Endothelial cell of umbilical vein (primary cell): ENCODE measurements at regions not wholly inside any gene's neighbourhood (a gene's known extent, or its start where the extent isn't known, plus 50 kb on each side); places are given as distances from the start of the nearest gene placed in this dataset.

ENCODE experiments used
- BruUV-seq: library from RNA; stranded (reverse); fragments of 400-500 nt; replicated peaks from 2 replicates; lab custom pipeline; 2021; lab: Mats Ljungman, UMichigan
- CTCF ChIA-PET: fragments of 300-600, 350-600 bp; sonication (Branson Sonifier 250); formaldehyde crosslinking; loops from one replicate; lab custom pipeline; 2021; ENCODE audit warnings: antibody characterized with exemption, inconsistent platforms; lab: Charles Lee
- POLR2A ChIA-PET: fragments of 300-600, 350-600 bp; sonication (Branson Sonifier 250); formaldehyde crosslinking; loops from one replicate; lab custom pipeline; 2021; ENCODE audit warnings: antibody characterized with exemption, inconsistent platforms; lab: Charles Lee
- DNase-seq: peaks from one replicate; pipeline ENCODE4 v3.0.0-alpha.2; 2011; ENCODE audit warnings: low read depth, low spot score
- FAIRE-seq: peaks from 2 replicates; lab custom pipeline; 2011; peaks lifted over from hg19 to GRCh38; lab: Jason Lieb, UNC
- H2AFZ ChIP-seq: 2 replicates; pipeline ENCODE4 v1.6.0; 2012; ENCODE audit warnings: low read depth, low read length, control low read depth, inconsistent platforms
- H3K27ac ChIP-seq: 2 replicates; pipeline ENCODE4 v1.5.1; 2011; ENCODE audit warnings: low read depth, mild to moderate bottlenecking, control low read depth, low read length, moderate library complexity; ENCODE audit not compliant: insufficient read depth
- H3K27me3 ChIP-seq, 2 experiments: 2 replicates each; pipeline versions ENCODE4 v1.6.0 to v1.6.1; 2011; ENCODE audit warnings: low read length in 2 of 2, mixed read lengths in 1 of 2; ENCODE audit not compliant: control insufficient read depth in 2 of 2, insufficient read depth in 2 of 2
- H3K36me3 ChIP-seq, 2 experiments: 2 replicates in 1 of 2; 3 replicates in 1 of 2; pipeline ENCODE4 v1.5.1; 2011; ENCODE audit warnings: low read length in 2 of 2, mild to moderate bottlenecking in 1 of 2, moderate library complexity in 1 of 2; ENCODE audit not compliant: control insufficient read depth in 2 of 2, insufficient read depth in 2 of 2; ENCODE audit errors: extremely low read depth in 1 of 2
- H3K4me1 ChIP-seq: 3 replicates; pipeline ENCODE4 v1.5.1; 2011; ENCODE audit warnings: mild to moderate bottlenecking, low read length; ENCODE audit not compliant: control insufficient read depth, insufficient read depth; ENCODE audit errors: extremely low read depth
- H3K4me2 ChIP-seq: 2 replicates; pipeline ENCODE4 v1.6.1; 2011; ENCODE audit warnings: low read length, control low read depth, mixed read lengths; ENCODE audit not compliant: insufficient read depth
- H3K4me3 ChIP-seq, 3 experiments: fragments of 200-600 bp in 1 of 3; sonication (generic), shearing (Covaris generic) in 1 of 3; replicated peaks in 1 of 3; 2 replicates each; pipeline ENCODE4 v1.5.1; 2011 to 2016; ENCODE audit warnings: control low read depth in 3 of 3, low read length in 3 of 3, mild to moderate bottlenecking in 2 of 3, inconsistent platforms in 1 of 3, low read depth in 1 of 3, moderate library complexity in 1 of 3; ENCODE audit not compliant: insufficient read depth in 1 of 3
- H3K79me2 ChIP-seq: 2 replicates; pipeline ENCODE4 v1.6.0; 2012; ENCODE audit warnings: low read length, inconsistent platforms; ENCODE audit not compliant: control insufficient read depth, insufficient read depth
- H3K9ac ChIP-seq: replicated peaks from 2 replicates; pipeline ENCODE3; 2011; ENCODE audit warnings: low read length, control low read depth; ENCODE audit not compliant: insufficient read depth; ENCODE audit errors: extremely low read depth
- H3K9me1 ChIP-seq: replicated peaks from 3 replicates; pipeline ENCODE4 v1.6.0; 2011; ENCODE audit warnings: mild to moderate bottlenecking, low read length; ENCODE audit not compliant: control insufficient read depth, insufficient read depth; ENCODE audit errors: extremely low read depth
- H3K9me3 ChIP-seq: replicated peaks from 2 replicates; pipeline ENCODE4 v1.5.1; 2012; ENCODE audit warnings: low read length, inconsistent platforms; ENCODE audit not compliant: control insufficient read depth, insufficient read depth
- H4K20me1 ChIP-seq: replicated peaks from 2 replicates; pipeline ENCODE3; 2011; ENCODE audit warnings: mild to moderate bottlenecking, low read length; ENCODE audit not compliant: control insufficient read depth, insufficient read depth; ENCODE audit errors: extremely low read depth
- EZH2 ChIP-seq: IDR thresholded peaks from 2 replicates; pipeline ENCODE4 v1.6.1; 2012; ENCODE audit warnings: borderline replicate concordance, low read depth, mild to moderate bottlenecking, moderate library complexity, low read length, inconsistent platforms; ENCODE audit not compliant: severe bottlenecking
- FOS ChIP-seq: IDR thresholded peaks from 2 replicates; pipeline ENCODE4 v1.6.1; 2011; ENCODE audit warnings: mild to moderate bottlenecking, low read length, moderate library complexity, borderline replicate concordance; ENCODE audit not compliant: insufficient read depth
- GATA2 ChIP-seq: IDR thresholded peaks from 2 replicates; pipeline ENCODE4 v1.7.0; 2011; ENCODE audit warnings: low read depth, mild to moderate bottlenecking, moderate library complexity, mixed read lengths, low read length; ENCODE audit not compliant: insufficient read length, insufficient read depth
- JUN ChIP-seq: IDR thresholded peaks from 2 replicates; pipeline ENCODE4 v1.6.1; 2011; ENCODE audit warnings: borderline replicate concordance, low read depth; ENCODE audit not compliant: insufficient read length, insufficient read depth
- MYC ChIP-seq: IDR thresholded peaks from one replicate; pipeline ENCODE4 v1.6.1; 2011; ENCODE audit warnings: mild to moderate bottlenecking, low read depth, low read length
- POLR2A ChIP-seq: IDR thresholded peaks from 2 replicates; pipeline ENCODE4 v1.6.1; 2012; ENCODE audit warnings: low read depth, mild to moderate bottlenecking, control low read depth, low read length
- POLR2AphosphoS5 ChIP-seq: IDR thresholded peaks from 2 replicates; pipeline ENCODE4 v1.6.1; 2012; ENCODE audit warnings: low read depth, mild to moderate bottlenecking, control low read depth, low read length, moderate library complexity; ENCODE audit not compliant: insufficient read depth
- dilution Hi-C: fragments of 300-500 bp; cut with MboI; formaldehyde crosslinking; loops from one replicate; pipeline ENCODE4 v1.15.0; 2019; ENCODE audit warnings: low sequenced_read_pairs; ENCODE audit not compliant: extremely low pct_ligation_motif_present
- intact Hi-C: fragments of 100-400 bp; cut with micrococcal nuclease; formaldehyde crosslinking; loops from one replicate; pipeline ENCODE4 v1.10.0; 2022
- TF ChIP-seq, protein P1 (sequence below): IDR thresholded peaks from 2 replicates; pipeline ENCODE4 v1.6.1; 2011; ENCODE audit not compliant: insufficient read depth, insufficient read length
- TF ChIP-seq, protein P2 (sequence below), 2 donors: IDR thresholded peaks; 1 replicate in 1 of 2; 2 replicates in 1 of 2; pipeline ENCODE4 v1.5.1; 2011; ENCODE audit warnings: low read length in 2 of 2, mild to moderate bottlenecking in 2 of 2, moderate library complexity in 2 of 2, control low read depth in 1 of 2, inconsistent platforms in 1 of 2, low read depth in 1 of 2; ENCODE audit not compliant: insufficient read depth in 1 of 2; ENCODE audit errors: extremely low read depth in 1 of 2

GRCh38 chr12:92439420-92439805, 263.4 kb upstream of the PLEKHG7 start:
- no peaks in the 10 kb centered on the region for H3K9me3 ChIP-seq
- FAIRE-seq (no peak), DNase-seq (no peak)
- H3K27me3 ChIP-seq = no peaks in the 10 kb centered on the region
- no peak overlapping the region for H3K4me2 ChIP-seq
- intact Hi-C loops (no loop called here), dilution Hi-C loops (no loop called here)
- no peak overlapping the region for H3K9ac ChIP-seq
- no peak for TF ChIP-seq MYC
- no peak for TF ChIP-seq EZH2
- TF ChIP-seq GATA2 = no peak
- no peak overlapping the region for H2AFZ ChIP-seq
- no TSS peak for BruUV-seq
- H3K4me1 ChIP-seq = no peaks in the 10 kb centered on the region
- CTCF ChIA-PET = no interaction called here
- H3K9me1 ChIP-seq = no peaks in the 10 kb centered on the region
- no peak overlapping the region for H3K27ac ChIP-seq
- H3K36me3 ChIP-seq = no peaks in the 10 kb centered on the region
- POLR2A ChIA-PET = no interaction called here
- H3K79me2 ChIP-seq = no peaks in the 10 kb centered on the region
- no peak overlapping the region for H3K4me3 ChIP-seq
- no peaks in the 10 kb centered on the region for H4K20me1 ChIP-seq

- Histone ChIP-seq H3K9me1 (no peaks in the 10 kb centered on the region), H3K9ac (no peak overlapping the region), H3K4me2 (no peak overlapping the region), H4K20me1 (no peaks in the 10 kb centered on the region), H3K27me3 (no peaks in the 10 kb centered on the region), H3K36me3 (no peaks in the 10 kb centered on the region), H2AFZ (no peak overlapping the region), H3K4me3 (no peak overlapping the region), H3K27ac (no peak overlapping the region), H3K79me2 (no peaks in the 10 kb centered on the region), H3K4me1 (no peaks in the 10 kb centered on the region), H3K9me3 (no peaks in the 10 kb centered on the region)
- no peak for FAIRE-seq
- no peak for TF ChIP-seq MYC
- TF ChIP-seq EZH2 = no peak
- TF ChIP-seq, protein P1, sequence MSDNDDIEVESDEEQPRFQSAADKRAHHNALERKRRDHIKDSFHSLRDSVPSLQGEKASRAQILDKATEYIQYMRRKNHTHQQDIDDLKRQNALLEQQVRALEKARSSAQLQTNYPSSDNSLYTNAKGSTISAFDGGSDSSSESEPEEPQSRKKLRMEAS = no peak
- TF ChIP-seq POLR2AphosphoS5 = no peak
- TF ChIP-seq, protein P2, sequence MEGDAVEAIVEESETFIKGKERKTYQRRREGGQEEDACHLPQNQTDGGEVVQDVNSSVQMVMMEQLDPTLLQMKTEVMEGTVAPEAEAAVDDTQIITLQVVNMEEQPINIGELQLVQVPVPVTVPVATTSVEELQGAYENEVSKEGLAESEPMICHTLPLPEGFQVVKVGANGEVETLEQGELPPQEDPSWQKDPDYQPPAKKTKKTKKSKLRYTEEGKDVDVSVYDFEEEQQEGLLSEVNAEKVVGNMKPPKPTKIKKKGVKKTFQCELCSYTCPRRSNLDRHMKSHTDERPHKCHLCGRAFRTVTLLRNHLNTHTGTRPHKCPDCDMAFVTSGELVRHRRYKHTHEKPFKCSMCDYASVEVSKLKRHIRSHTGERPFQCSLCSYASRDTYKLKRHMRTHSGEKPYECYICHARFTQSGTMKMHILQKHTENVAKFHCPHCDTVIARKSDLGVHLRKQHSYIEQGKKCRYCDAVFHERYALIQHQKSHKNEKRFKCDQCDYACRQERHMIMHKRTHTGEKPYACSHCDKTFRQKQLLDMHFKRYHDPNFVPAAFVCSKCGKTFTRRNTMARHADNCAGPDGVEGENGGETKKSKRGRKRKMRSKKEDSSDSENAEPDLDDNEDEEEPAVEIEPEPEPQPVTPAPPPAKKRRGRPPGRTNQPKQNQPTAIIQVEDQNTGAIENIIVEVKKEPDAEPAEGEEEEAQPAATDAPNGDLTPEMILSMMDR (IDR thresholded peaks at IDR 0.05; ENCODE audit: extremely low read depth in 1 of 2, insufficient read depth in 1 of 2, low read depth in 1 of 2, low read length in 2 of 2) = no peak
- TF ChIP-seq JUN = no peak
- no peak for TF ChIP-seq GATA2
- TF ChIP-seq FOS = no peak
- no peak for TF ChIP-seq POLR2A
- ChIA-PET CTCF (no interaction called here), POLR2A (no interaction called here)
- intact Hi-C loops = no loop called here
- DNase-seq = no peak
- dilution Hi-C loops = no loop called here
- no TSS peak for BruUV-seq
These were observed 264.0 kb upstream of the PLEKHG7 start for GRCh38 chr12:92438641-92439419.
